A549 (cell line): ENCODE measurements at regions not wholly inside any gene's neighbourhood (a gene's known extent, or its start where the extent isn't known, plus 50 kb on each side); places are given as distances from the start of the nearest gene placed in this dataset.

Experiments used
- CBX8 ChIP-seq: fragments of 200-600 bp; sonication (generic); IDR thresholded peaks from 2 replicates; pipeline ENCODE4 v1.6.1; 2016
- CHD2 ChIP-seq: fragments of 150-350 bp; IDR thresholded peaks from 2 replicates; pipeline ENCODE4 v1.6.1; 2014; ENCODE audit warnings: low read length; ENCODE audit not compliant: partially characterized antibody
- CTCF ChIP-seq: fragments of >200 bp; sonication (Bioruptor Twin); formaldehyde crosslinking; IDR thresholded peaks from 3 replicates; pipeline ENCODE4 v1.5.1; 2016
- EP300 ChIP-seq, 2 experiments: fragments of >200 bp; sonication (Bioruptor Twin); formaldehyde crosslinking; IDR thresholded peaks; 2 replicates in 1 of 2; 3 replicates in 1 of 2; pipeline ENCODE4 v1.6.1; 2016 to 2017
- HOXA7 ChIP-seq: fragments of 250-450 bp; sonication (Bioruptor Pico); IDR thresholded peaks from 2 replicates; pipeline ENCODE4 v1.5.0; 2020; ENCODE audit warnings: mild to moderate bottlenecking, moderate library complexity
- MAZ ChIP-seq: fragments of 150-350 bp; IDR thresholded peaks from 2 replicates; pipeline ENCODE4 v1.6.1; 2014; ENCODE audit warnings: antibody characterized with exemption, low read depth, low read length, borderline replicate concordance
- POLR2A ChIP-seq: IDR thresholded peaks from 2 replicates; pipeline ENCODE4 v1.6.1; 2012; ENCODE audit warnings: mild to moderate bottlenecking, low read length
- RAD21 ChIP-seq, 2 experiments: fragments of >200 bp in 1 of 2; sonication (Bioruptor Twin) in 1 of 2; formaldehyde crosslinking in 1 of 2; IDR thresholded peaks in 1 of 2; conservative IDR thresholded peaks in 1 of 2; 2 replicates in 1 of 2; 3 replicates in 1 of 2; pipeline ENCODE4 v1.6.1; 2012 to 2018; ENCODE audit warnings: inconsistent platforms in 1 of 2
- RFX5 ChIP-seq: fragments of 450-650 bp; IDR thresholded peaks from 2 replicates; pipeline ENCODE4 v1.7.1; 2014; ENCODE audit warnings: antibody characterized with exemption, mild to moderate bottlenecking, moderate library complexity
- SMC3 ChIP-seq: fragments of >200 bp; sonication (Bioruptor Twin); formaldehyde crosslinking; IDR thresholded peaks from 3 replicates; pipeline ENCODE4 v1.6.1; 2018; ENCODE audit warnings: inconsistent platforms
- USF2 ChIP-seq: fragments of 450-650 bp; IDR thresholded peaks from 2 replicates; pipeline ENCODE4 v1.6.1; 2014; ENCODE audit warnings: antibody characterized with exemption

- TF ChIP-seq CTCF (no peak), EP300 (IDR thresholded peaks at IDR 0.05) (no peak), SMC3 (no peak), USF2 (no peak), POLR2A (no peak), RFX5 (no peak), HOXA7 (CRISPR knock-in tag) (no peak), CBX8 (no peak), RAD21 (conservative IDR thresholded peaks at IDR 0.05 in 1 of 2, IDR thresholded peaks at IDR 0.05 in 1 of 2) (no peak), MAZ (no peak), CHD2 (no peak)
Observed at GRCh38 chr4:181870326-181870725, 372.9 kb upstream of the TENM3 start.
